ENCODE measurements at regions not wholly inside any gene's neighbourhood (a gene's known extent, or its start where the extent isn't known, plus 50 kb on each side); places are given as distances from the start of the nearest gene placed in this dataset.

DNA sequence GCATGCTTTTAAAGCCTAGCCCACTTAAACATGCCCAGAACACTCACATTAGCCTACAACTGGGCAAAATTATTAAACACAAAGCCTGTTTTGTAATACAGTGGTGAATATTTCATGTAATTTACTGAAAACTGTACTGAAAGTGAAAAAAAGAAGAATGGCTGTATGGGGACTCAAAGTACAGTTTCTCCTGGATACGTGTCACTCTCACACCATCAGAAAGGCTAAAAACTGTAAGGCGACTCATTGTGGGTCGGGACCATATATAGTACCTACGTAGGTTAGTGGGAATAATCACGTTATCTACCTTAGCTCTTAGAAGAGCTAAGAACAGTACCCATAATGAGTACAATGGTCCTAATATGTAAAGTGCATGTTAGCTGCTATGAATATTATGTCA is 80.2 kb upstream of the SPATA12 start:
- Histone ChIP-seq H3K27me3 (replicated peaks; ENCODE audit: insufficient read depth, low read length) (no peaks in the 10 kb centered on the region), H3K4me2 (ENCODE audit: low read depth, low read length) (no peak overlapping the region), H3K9me2 (replicated peaks; ENCODE audit: insufficient read depth, low read length) (no peaks in the 10 kb centered on the region), H3K36me3 (replicated peaks; ENCODE audit: insufficient read depth, low read length) (no peaks in the 10 kb centered on the region), H3K4me3 (ENCODE audit: low read length) (no peak overlapping the region), H3K4me1 (ENCODE audit: low read length) (no peaks in the 10 kb centered on the region), H3K27ac (ENCODE audit: low read length) (no peak overlapping the region), H3K9ac (ENCODE audit: low read length) (no peak overlapping the region), H2AFZ (ENCODE audit: low read length) (no peak overlapping the region), H3K79me2 (ENCODE audit: low read length) (no peaks in the 10 kb centered on the region), H3F3A (ENCODE audit: insufficient read depth, low read length) (no peaks in the 10 kb centered on the region), H3K9me3 (replicated peaks; ENCODE audit: insufficient read depth, low read length) (no peaks in the 10 kb centered on the region), H4K20me1 (ENCODE audit: insufficient read depth, low read length) (no peaks in the 10 kb centered on the region)
- TF ChIP-seq, protein P1, sequence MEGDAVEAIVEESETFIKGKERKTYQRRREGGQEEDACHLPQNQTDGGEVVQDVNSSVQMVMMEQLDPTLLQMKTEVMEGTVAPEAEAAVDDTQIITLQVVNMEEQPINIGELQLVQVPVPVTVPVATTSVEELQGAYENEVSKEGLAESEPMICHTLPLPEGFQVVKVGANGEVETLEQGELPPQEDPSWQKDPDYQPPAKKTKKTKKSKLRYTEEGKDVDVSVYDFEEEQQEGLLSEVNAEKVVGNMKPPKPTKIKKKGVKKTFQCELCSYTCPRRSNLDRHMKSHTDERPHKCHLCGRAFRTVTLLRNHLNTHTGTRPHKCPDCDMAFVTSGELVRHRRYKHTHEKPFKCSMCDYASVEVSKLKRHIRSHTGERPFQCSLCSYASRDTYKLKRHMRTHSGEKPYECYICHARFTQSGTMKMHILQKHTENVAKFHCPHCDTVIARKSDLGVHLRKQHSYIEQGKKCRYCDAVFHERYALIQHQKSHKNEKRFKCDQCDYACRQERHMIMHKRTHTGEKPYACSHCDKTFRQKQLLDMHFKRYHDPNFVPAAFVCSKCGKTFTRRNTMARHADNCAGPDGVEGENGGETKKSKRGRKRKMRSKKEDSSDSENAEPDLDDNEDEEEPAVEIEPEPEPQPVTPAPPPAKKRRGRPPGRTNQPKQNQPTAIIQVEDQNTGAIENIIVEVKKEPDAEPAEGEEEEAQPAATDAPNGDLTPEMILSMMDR (IDR thresholded peaks at IDR 0.05; ENCODE audit: low read length): no peak
- TF ChIP-seq EZH2phosphoT487 (IDR thresholded peaks at IDR 0.05; ENCODE audit: low read length) (no peak), EZH2 (optimal IDR thresholded peaks at IDR 0.05; ENCODE audit: low read depth, low read length) (no peak)
- DNase-seq: no peak

DNA sequence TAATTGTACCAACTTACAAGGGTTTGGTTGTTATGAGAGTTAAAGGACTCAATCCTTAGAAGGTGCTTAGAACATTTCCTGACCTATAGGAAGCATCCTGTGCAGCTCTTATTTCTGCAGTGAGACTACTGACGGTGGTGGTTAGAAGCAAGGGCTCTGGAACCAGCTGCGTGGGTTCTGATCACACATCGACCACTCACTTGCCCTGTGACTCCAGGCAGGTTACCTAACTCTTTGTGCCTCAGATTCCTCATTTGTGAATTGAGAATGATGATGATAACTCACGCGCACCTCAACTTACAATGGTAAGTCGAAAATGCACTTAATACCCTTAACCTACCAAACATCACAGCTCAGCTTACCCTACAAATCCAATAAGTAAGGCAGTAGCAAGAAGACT is 80.7 kb upstream of the SPATA12 start:
- Histone ChIP-seq H2AFZ (ENCODE audit: low read length) (no peak overlapping the region), H3K4me2 (ENCODE audit: low read depth, low read length) (no peak overlapping the region), H3K27ac (ENCODE audit: low read length) (no peak overlapping the region), H3K9me3 (replicated peaks; ENCODE audit: insufficient read depth, low read length) (no peaks in the 10 kb centered on the region), H3K4me3 (ENCODE audit: low read length) (no peak overlapping the region), H3K79me2 (ENCODE audit: low read length) (no peaks in the 10 kb centered on the region), H3K36me3 (replicated peaks; ENCODE audit: insufficient read depth, low read length) (no peaks in the 10 kb centered on the region), H3K9ac (ENCODE audit: low read length) (no peak overlapping the region), H3K27me3 (replicated peaks; ENCODE audit: insufficient read depth, low read length) (no peaks in the 10 kb centered on the region), H4K20me1 (ENCODE audit: insufficient read depth, low read length) (no peaks in the 10 kb centered on the region), H3F3A (ENCODE audit: insufficient read depth, low read length) (no peaks in the 10 kb centered on the region), H3K9me2 (replicated peaks; ENCODE audit: insufficient read depth, low read length) (no peaks in the 10 kb centered on the region), H3K4me1 (ENCODE audit: low read length) (no peaks in the 10 kb centered on the region)
- no peak for TF ChIP-seq EZH2phosphoT487 (IDR thresholded peaks at IDR 0.05; ENCODE audit: low read length)
- TF ChIP-seq EZH2 (optimal IDR thresholded peaks at IDR 0.05; ENCODE audit: low read depth, low read length): no peak
- TF ChIP-seq, protein P1 (IDR thresholded peaks at IDR 0.05; ENCODE audit: low read length): no peak
- no peak for DNase-seq

DNA sequence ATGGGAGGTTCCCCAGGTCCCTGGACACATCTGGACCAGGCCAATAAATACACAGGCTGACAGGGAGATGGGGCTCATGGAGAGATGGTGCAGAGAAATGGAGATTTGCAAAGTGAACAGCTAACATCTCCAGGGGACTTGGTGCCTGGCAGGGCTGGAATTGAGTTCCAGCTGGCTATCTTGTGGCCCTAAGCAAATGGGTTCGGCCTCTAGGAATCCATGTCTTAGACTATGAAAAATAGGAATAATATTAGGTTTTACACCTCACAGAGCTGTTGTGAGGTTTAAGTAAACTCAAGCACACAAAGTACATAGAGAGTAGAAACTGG is 82.9 kb upstream of the SPATA12 start:
- DNase-seq: no peak
- Histone ChIP-seq H3K36me3 (replicated peaks; ENCODE audit: insufficient read depth, low read length) (no peaks in the 10 kb centered on the region), H3K4me3 (ENCODE audit: low read length) (no peak overlapping the region), H3K79me2 (ENCODE audit: low read length) (no peaks in the 10 kb centered on the region), H3K9ac (ENCODE audit: low read length) (no peak overlapping the region), H3K27me3 (replicated peaks; ENCODE audit: insufficient read depth, low read length) (no peaks in the 10 kb centered on the region), H4K20me1 (ENCODE audit: insufficient read depth, low read length) (no peaks in the 10 kb centered on the region), H3K9me3 (replicated peaks; ENCODE audit: insufficient read depth, low read length) (no peaks in the 10 kb centered on the region), H3K4me1 (ENCODE audit: low read length) (no peaks in the 10 kb centered on the region), H3K4me2 (ENCODE audit: low read depth, low read length) (no peak overlapping the region), H3K9me2 (replicated peaks; ENCODE audit: insufficient read depth, low read length) (no peaks in the 10 kb centered on the region), H3K27ac (ENCODE audit: low read length) (no peak overlapping the region), H3F3A (ENCODE audit: insufficient read depth, low read length) (no peaks in the 10 kb centered on the region), H2AFZ (ENCODE audit: low read length) (no peak overlapping the region)
- TF ChIP-seq, protein P1 (IDR thresholded peaks at IDR 0.05; ENCODE audit: low read length): no peak
- no peak for TF ChIP-seq EZH2phosphoT487 (IDR thresholded peaks at IDR 0.05; ENCODE audit: low read length)
- no peak for TF ChIP-seq EZH2 (optimal IDR thresholded peaks at IDR 0.05; ENCODE audit: low read depth, low read length)

Measured in MM.1S (cell line).